SK-N-MC (cell line): ENCODE measurements at regions not wholly inside any gene's neighbourhood (a gene's known extent, or its start where the extent isn't known, plus 50 kb on each side); places are given as distances from the start of the nearest gene placed in this dataset.

Experiments used
- EZH2 ChIP-seq: fragments of 200-600 bp; sonication (generic); IDR thresholded peaks from one replicate; pipeline ENCODE4 v1.6.1; 2017; ENCODE audit warnings: antibody characterized with exemption
- POLR2AphosphoS5 ChIP-seq: IDR thresholded peaks from 2 replicates; pipeline ENCODE4 v1.6.1; 2012; ENCODE audit warnings: mild to moderate bottlenecking, low read depth, low read length, borderline replicate concordance

GRCh38 chr14:99055816-99056215 lies 216.2 kb downstream of the BCL11B start:
- TF ChIP-seq POLR2AphosphoS5, result no peak
- TF ChIP-seq EZH2, result no peak
